ENCODE measurements at regions not wholly inside any gene's neighbourhood (a gene's known extent, or its start where the extent isn't known, plus 50 kb on each side); places are given as distances from the start of the nearest gene placed in this dataset.

- no peak for DNase-seq
Observed at GRCh38 chr12:92458996-92459395, 243.8 kb upstream of the PLEKHG7 start.

DNA sequence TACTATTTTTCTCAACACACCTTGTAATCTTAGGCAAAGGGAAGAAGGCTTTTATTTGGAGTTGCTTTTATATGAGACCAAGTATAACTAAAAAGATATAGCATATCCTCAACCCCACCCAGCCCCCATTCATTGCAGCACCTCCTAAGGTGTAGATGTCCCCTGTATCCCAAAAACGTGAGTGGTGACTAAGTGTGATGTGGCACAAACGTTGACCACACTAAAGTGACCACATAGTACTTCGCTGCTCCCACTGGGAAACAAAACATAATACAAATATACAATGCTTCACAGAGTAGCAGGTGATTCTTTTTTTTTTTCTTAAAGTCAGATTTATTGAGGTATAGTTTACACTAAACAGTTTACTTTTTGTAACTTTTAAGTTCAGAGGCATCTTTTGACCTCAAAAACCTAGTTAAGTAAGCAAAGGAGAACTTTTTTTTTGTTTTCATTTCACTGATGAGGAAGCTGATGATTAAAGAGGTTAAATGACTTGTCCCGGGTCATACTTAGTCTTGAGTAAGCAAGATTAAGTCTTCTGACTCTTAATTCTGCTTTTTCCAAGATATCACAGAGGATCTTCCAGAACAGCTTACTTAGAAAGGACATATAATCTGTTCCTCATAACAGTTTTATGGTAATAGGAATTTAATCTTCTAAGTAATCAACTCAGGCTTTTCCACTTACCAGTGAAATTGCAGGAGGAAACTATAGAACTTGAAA is 245.2 kb upstream of the PLEKHG7 start:
- no peak for DNase-seq

DNA sequence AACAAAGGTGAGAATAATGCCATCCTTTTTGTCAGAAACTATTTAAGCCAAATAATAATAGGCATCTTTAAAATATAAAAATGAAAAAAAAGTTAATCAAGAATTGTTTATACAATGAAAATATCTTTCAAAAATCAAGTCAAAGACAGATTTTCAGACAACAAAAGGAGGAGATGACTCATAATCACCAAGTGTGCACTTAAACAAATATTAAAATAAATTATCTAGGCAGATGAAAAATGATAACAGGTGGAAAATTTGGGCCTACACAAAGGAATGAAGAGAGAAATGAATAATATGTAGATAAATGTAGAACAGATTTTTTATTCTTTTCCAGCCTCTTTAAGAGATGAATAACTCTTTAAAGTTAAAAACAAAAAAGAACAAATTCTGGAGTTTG is 250.0 kb upstream of the PLEKHG7 start:
- DNase-seq: no peak

GRCh38 chr12:92446083-92446460 is 256.7 kb upstream of the PLEKHG7 start:
- no peak for DNase-seq

- DNase-seq: no peak
Observed at GRCh38 chr12:92445253-92446082, 257.3 kb upstream of the PLEKHG7 start.

- no peak for DNase-seq
Observed at GRCh38 chr12:92444763-92445162, 258.0 kb upstream of the PLEKHG7 start.

- no peak for DNase-seq
Observed at GRCh38 chr12:92442782-92443181, 260.0 kb upstream of the PLEKHG7 start.

- no peak for DNase-seq
Observed at GRCh38 chr12:92440072-92440471, 262.7 kb upstream of the PLEKHG7 start.

- DNase-seq: no peak
Observed at GRCh38 chr12:92439420-92439805, 263.4 kb upstream of the PLEKHG7 start.

DNA sequence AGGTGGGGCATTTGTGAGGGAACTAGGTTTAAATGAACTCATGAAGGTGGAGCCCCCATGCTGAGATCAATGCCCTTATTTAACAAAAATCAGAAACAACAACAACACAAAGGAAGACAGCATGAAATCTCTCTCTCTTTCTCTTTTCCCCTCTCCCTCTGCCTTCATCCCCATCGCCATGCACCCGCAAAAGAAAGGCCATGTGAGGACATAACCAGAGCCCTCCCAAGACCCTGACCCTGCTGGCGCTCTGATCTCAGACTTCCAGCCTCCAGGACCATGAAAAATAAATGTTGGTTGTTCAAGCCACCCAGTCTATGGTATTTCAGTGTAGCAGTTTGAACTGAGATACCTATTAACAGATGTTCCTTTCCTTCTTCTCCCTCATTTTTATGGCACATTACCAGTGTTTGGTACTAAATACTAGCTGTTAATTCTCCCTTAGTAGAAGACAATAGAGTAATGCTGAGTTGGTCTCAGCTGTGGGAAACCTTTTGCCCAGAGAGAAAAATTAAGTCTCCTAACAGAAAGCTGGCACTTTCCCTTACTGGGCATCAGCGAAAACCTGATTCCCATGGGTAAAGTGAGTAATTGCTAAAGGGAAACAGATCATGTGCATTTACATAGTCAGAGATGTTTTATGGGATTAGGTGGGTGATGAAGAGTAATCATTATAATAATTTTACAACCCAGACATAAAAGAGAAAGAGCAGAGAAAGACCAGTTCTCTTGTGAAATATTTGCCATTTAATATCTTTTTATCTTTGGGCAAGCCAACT is 264.0 kb upstream of the PLEKHG7 start:
- no peak for DNase-seq

DNA sequence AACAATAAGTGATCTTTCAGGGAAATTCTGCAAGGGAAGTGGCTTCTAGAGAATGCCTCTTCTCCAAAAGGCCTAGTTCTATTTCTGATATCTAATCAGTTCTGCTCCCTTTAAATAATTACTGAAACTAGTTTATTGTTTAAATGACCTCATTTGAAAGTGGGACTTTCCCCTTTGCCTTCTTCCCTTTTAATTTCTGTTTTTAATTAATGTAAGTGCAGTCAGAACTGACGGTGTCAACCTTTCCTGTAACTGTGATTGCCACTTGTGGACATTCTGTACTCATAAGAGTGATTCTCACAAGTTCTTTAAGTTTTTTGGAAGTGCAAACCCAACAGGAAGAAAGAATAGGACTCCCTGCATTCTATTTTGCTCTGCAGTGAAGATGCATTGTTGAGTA is 265.3 kb upstream of the PLEKHG7 start:
- DNase-seq: no peak

DNA sequence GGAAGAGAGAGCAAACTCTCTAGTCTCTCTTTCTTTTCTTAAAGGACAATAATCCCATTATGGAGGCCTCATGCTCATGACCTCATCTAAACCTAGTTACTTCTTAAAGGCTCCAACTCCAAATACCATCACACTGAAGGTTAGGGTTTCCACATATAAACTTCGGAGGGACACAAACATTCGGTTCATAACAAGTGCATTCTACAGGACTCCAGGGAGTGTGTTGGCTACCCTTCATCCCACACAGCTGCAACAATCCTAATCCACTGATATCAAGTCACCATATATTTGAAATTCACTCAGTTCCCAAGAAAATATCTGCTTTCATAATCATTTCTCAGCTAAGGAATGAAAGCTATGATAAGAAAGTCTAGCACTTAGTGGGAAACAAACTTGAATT is 265.9 kb upstream of the PLEKHG7 start:
- DNase-seq: no peak

GRCh38 chr12:92434607-92435025 is 268.2 kb upstream of the PLEKHG7 start:
- DNase-seq: no peak

DNA sequence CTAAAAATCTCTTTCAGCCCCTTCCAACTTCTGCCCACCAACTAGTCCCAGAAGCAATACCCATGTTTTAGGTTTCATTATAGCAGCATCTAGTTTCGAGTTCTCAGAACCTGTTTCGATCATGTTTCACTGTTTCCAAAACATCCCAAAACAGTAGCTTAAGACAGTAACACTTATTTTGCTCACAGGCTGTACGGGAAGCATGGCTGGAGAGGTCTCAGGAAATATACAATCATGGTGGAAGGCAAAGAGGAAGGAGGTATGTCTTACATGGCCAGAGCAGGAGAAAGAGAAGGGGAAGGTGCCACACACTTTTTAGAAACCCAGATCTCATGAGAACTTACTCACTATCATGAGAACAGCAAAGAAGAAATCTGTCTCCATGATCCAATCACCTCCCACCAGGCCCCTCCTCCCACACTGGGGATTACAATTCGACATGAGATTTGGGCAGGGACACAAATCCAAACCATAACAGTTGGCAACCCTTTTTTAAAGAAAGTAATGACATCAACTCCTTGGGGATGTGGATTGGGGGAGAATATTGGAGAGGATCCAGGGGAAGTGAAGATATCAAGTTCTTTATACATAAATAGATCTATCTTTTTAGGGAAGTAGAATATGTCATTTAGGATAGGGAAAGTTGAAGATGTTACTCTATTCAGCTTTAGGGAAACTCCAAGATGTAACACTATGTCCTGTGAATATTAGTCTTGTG is 269.9 kb upstream of the PLEKHG7 start:
- DNase-seq: no peak

DNA sequence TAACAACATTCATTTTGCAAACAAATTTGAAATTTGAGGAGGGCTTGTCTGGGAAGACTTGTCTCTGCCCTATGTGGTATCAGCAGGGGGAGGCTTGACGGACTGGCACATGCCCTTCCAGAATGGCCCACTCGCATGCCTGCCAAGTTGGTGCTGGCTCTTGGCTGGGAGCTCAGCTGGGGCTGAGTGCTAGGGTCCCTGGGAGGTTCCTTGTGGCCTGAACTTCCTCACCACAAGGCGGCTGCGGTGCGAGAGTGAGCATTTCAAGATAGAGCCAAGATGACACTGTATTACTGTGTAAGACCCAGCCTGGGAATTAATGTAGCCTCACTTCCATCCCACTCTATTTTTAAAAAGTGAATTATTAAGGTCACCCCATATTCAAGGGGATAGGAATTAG is 271.6 kb upstream of the PLEKHG7 start:
- peak; percentile 24 for DNase-seq

DNA sequence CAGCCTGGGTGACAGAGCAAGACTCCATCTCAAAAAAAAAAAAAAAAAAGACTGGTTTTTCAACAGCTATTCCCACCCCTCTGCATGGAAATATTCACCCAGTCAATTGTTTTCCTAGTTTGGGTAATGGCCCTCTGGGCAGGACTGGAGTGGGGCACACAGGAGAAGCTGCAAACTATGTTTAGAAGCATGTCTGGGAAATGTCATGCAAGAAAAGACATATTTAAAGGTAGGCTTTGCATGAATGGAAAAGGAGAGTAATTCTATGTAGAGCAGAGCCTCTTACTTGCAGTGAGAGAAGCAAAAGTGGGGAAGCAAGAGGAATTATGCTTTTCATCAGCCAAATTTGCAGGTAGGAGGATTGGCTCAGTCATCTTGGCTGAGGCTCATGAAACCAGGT is 276.5 kb upstream of the PLEKHG7 start:
- DNase-seq: no peak

DNA sequence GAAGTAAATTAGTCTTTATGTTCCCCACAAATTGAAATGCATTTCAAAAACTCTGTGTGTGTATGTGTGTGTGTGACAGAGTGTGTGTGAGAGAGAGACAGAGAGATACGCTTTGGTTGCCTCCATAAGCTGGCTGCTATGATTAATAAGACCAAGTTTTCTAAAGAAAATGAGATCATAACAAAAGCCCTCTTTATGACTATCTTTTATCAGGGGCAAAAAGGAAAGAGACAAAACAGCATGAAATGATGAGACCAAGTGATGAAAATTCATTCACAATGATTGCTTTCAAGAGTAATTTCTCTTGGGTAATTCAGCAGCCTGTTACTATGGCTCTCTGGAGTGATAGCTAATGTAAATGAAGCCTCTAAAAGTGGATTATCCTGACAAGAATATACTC is 277.6 kb upstream of the PLEKHG7 start:
- DNase-seq: no peak

DNA sequence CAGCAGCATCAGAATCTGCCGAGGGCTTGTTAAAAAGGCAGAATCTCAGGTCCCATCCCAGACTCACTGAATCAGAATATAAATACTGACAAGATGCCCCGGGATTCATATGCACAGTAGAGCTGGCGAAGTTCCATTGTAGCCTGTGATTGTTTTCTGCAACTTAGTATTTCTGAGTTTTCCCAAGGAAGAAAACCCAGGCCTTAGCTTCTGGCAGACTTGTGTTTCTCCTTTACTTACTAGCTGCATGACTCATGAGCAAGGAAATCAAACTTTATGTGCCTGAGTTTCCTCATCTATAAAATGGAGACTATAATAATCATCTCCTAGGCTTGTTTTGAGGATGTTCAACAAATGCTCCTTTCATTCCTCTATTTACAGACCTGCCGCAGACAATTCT is 278.5 kb upstream of the PLEKHG7 start:
- DNase-seq: no peak

GRCh38 chr12:92421701-92422100 is 276.1 kb upstream of the BTG1 start:
- no peak for DNase-seq

GRCh38 chr12:92421042-92421441 is 275.4 kb upstream of the BTG1 start:
- no peak for DNase-seq

GRCh38 chr12:92419201-92419600 is 273.6 kb upstream of the BTG1 start:
- DNase-seq: no peak

- DNase-seq: no peak
Observed at GRCh38 chr12:92418381-92418780, 272.7 kb upstream of the BTG1 start.

DNA sequence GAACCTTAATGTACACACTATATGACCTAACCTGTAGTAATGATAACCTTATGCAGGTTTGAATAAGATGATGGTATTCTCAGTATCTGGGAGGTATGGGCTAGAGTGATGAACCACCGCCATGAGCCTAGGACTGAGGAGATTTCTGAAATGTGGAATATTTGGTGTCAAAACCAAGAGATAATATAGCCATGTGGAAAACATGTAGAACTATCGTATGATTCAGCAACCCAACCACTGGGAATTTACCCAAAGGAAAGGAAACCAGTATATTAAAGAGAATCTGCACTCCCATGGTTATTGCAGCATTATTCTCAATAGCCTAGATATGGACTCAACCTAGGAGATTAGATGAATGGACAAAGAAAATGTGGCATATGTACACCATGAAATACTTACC is 271.7 kb upstream of the BTG1 start:
- DNase-seq: no peak
